ENCODE measurements at regions not wholly inside any gene's neighbourhood (a gene's known extent, or its start where the extent isn't known, plus 50 kb on each side); places are given as distances from the start of the nearest gene placed in this dataset.

DNA sequence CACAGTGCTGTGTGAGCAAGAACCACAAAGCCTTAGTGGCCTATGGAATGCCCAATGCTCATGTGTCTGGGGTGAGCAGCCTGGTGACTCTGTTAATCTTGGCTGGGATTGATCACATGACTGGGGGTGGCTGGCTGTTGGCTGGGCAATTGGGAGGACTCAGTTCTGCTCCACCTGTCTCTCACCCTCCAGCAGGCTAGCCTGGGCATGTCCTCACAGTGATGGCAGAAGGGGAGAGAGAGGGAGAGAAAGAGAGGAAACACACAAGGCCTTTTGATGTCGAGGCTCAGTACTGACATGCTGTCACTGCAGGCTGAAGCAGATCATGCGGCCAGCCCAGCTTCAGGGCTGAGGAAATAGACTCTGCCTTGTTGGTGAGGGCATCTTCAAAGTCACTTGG, 136.8 kb downstream of the TBX5 start:
- no peak for TF ChIP-seq ZNF274 (IDR thresholded peaks at IDR 0.05; ENCODE audit: low read depth, low read length)
- no peak for TF ChIP-seq SUZ12 (IDR thresholded peaks at IDR 0.05; ENCODE audit: extremely low read depth, insufficient read depth, insufficient read length)
- no peak for TF ChIP-seq YY1 (IDR thresholded peaks at IDR 0.05; ENCODE audit: insufficient read depth, insufficient read length)
